ENCODE measurements at regions not wholly inside any gene's neighbourhood (a gene's known extent, or its start where the extent isn't known, plus 50 kb on each side); places are given as distances from the start of the nearest gene placed in this dataset.

DNA sequence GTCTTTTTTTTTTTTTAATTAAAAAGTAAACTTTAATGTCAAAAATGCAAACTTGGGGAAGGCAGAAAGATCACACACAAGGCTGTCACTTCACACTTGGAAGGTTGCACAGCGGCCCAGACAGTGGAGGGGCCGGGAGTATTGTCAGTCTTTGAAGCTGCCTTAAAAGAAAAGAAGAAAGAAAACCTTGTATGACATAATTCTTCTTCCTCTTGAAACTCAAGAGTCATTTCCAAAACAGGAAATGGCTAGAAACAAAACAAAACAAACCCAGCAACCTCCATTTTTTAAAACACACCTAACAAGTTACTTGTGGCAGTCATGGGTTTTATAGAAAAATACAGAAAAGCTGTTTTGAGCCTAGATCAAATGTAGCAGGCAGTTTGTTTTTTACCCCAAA lies 68.1 kb upstream of the MAGI1 start:
- TF ChIP-seq, protein P1, sequence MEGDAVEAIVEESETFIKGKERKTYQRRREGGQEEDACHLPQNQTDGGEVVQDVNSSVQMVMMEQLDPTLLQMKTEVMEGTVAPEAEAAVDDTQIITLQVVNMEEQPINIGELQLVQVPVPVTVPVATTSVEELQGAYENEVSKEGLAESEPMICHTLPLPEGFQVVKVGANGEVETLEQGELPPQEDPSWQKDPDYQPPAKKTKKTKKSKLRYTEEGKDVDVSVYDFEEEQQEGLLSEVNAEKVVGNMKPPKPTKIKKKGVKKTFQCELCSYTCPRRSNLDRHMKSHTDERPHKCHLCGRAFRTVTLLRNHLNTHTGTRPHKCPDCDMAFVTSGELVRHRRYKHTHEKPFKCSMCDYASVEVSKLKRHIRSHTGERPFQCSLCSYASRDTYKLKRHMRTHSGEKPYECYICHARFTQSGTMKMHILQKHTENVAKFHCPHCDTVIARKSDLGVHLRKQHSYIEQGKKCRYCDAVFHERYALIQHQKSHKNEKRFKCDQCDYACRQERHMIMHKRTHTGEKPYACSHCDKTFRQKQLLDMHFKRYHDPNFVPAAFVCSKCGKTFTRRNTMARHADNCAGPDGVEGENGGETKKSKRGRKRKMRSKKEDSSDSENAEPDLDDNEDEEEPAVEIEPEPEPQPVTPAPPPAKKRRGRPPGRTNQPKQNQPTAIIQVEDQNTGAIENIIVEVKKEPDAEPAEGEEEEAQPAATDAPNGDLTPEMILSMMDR (IDR thresholded peaks at IDR 0.05) = no peak
- no peak for TF ChIP-seq POLR2A (IDR thresholded peaks at IDR 0.05)

Measured in heart left ventricle (tissue), 13 donors.